GM23338 (cell line): ENCODE measurements at regions not wholly inside any gene's neighbourhood (a gene's known extent, or its start where the extent isn't known, plus 50 kb on each side); places are given as distances from the start of the nearest gene placed in this dataset.

Experiments used
- ATAC-seq: fragments of 200-7000 bp; cut with Tn5 transposase; 3 replicates; pipeline ENCODE4 v1.9.1; 2020
- DNase-seq: peaks from one replicate; pipeline ENCODE4 v3.0.0-alpha.2; 2015; ENCODE audit warnings: low spot score
- H2AFZ ChIP-seq: fragments of 200-600 bp; sonication (generic); 2 replicates; pipeline ENCODE4 v1.8.0; 2016; ENCODE audit warnings: antibody characterized with exemption, mild to moderate bottlenecking, moderate library complexity
- H3F3A ChIP-seq: fragments of 200-600 bp; sonication (generic); replicated peaks from 2 replicates; pipeline ENCODE4 v1.8.0; 2017; ENCODE audit warnings: antibody characterized with exemption, mixed run types, low read depth
- H3K27ac ChIP-seq: fragments of 200-600 bp; sonication (generic); 2 replicates; pipeline ENCODE4 v1.6.1; 2016; ENCODE audit warnings: low read depth
- H3K27me3 ChIP-seq: fragments of 200-600 bp; sonication (generic); 2 replicates; pipeline ENCODE4 v1.8.0; 2016; ENCODE audit warnings: mild to moderate bottlenecking, mixed run types, moderate library complexity; ENCODE audit not compliant: insufficient read depth
- H3K36me3 ChIP-seq: fragments of 200-600 bp; sonication (generic); 2 replicates; pipeline ENCODE4 v1.8.0; 2016; ENCODE audit warnings: mild to moderate bottlenecking; ENCODE audit not compliant: insufficient read depth
- H3K4me1 ChIP-seq: fragments of 200-600 bp; sonication (generic); 2 replicates; pipeline ENCODE4 v1.8.0; 2016; ENCODE audit warnings: mild to moderate bottlenecking, moderate library complexity; ENCODE audit not compliant: insufficient read depth
- H3K4me2 ChIP-seq: fragments of 200-600 bp; sonication (generic); 2 replicates; pipeline ENCODE4 v1.7.1; 2017; ENCODE audit warnings: mixed run types
- H3K4me3 ChIP-seq: fragments of 200-600 bp; sonication (generic); 2 replicates; pipeline ENCODE4 v1.6.1; 2016; ENCODE audit warnings: mixed run types
- H3K79me2 ChIP-seq: fragments of 200-600 bp; sonication (generic); replicated peaks from 2 replicates; pipeline ENCODE4 v1.8.0; 2017; ENCODE audit warnings: mild to moderate bottlenecking; ENCODE audit not compliant: insufficient read depth
- H3K9me2 ChIP-seq: fragments of 200-600 bp; sonication (generic); 2 replicates; pipeline ENCODE4 v1.8.0; 2017; ENCODE audit not compliant: insufficient read depth
- H4K20me1 ChIP-seq: fragments of 200-600 bp; sonication (generic); replicated peaks from 2 replicates; pipeline ENCODE4 v1.8.0; 2017; ENCODE audit warnings: mild to moderate bottlenecking; ENCODE audit not compliant: insufficient read depth
- H3K27ac Mint-ChIP-seq: 2 replicates; pipeline ENCODE4 v1.8.0; 2020; ENCODE audit warnings: inconsistent platforms, mild to moderate bottlenecking, moderate library complexity, mixed read lengths
- H3K27me3 Mint-ChIP-seq: 3 replicates; pipeline ENCODE4 v1.8.0; 2022; ENCODE audit warnings: low read depth, mild to moderate bottlenecking, moderate library complexity, mixed read lengths, inconsistent platforms; ENCODE audit not compliant: insufficient read depth, poor library complexity
- H3K36me3 Mint-ChIP-seq: 3 replicates; pipeline ENCODE4 v1.8.0; 2021; ENCODE audit warnings: low read depth, mild to moderate bottlenecking, inconsistent platforms, moderate library complexity, mixed read lengths
- H3K4me1 Mint-ChIP-seq: 3 replicates; pipeline ENCODE4 v1.8.0; 2020; ENCODE audit warnings: mild to moderate bottlenecking, inconsistent platforms, mixed read lengths
- H3K4me3 Mint-ChIP-seq: 3 replicates; pipeline ENCODE4 v1.8.0; 2021; ENCODE audit warnings: moderate library complexity, mild to moderate bottlenecking, inconsistent platforms, mixed read lengths
- H3K9me3 Mint-ChIP-seq: 3 replicates; pipeline ENCODE4 v1.8.0; 2020; ENCODE audit warnings: moderate library complexity, mild to moderate bottlenecking, inconsistent platforms, mixed read lengths
- CREB1 ChIP-seq: fragments of 250-450 bp; sonication (Bioruptor Pico); IDR thresholded peaks from 2 replicates; pipeline ENCODE4 v1.5.0; 2020; ENCODE audit warnings: low read depth, mild to moderate bottlenecking, moderate library complexity
- CTCF ChIP-seq, 2 experiments: fragments of 200-600 bp in 1 of 2; sonication (generic) in 1 of 2; conservative IDR thresholded peaks; 2 replicates each; pipeline versions ENCODE4 v1.5.1 to v1.6.1; 2016 to 2017; ENCODE audit warnings: antibody characterized with exemption in 2 of 2, low read depth in 2 of 2, mild to moderate bottlenecking in 2 of 2, moderate library complexity in 1 of 2
- ETS1 ChIP-seq: IDR thresholded peaks from 2 replicates; pipeline ENCODE4 v1.6.1; 2016; ENCODE audit warnings: antibody characterized with exemption
- EZH2 ChIP-seq: fragments of 200-600 bp; sonication (generic); IDR thresholded peaks from one replicate; pipeline ENCODE4 v1.8.0; 2017; ENCODE audit warnings: antibody characterized with exemption, mild to moderate bottlenecking, low read depth; ENCODE audit not compliant: unreplicated experiment
- JUNB ChIP-seq: IDR thresholded peaks from one replicate; pipeline ENCODE4 v1.6.1; 2016; ENCODE audit warnings: antibody characterized with exemption; ENCODE audit not compliant: unreplicated experiment
- NANOG ChIP-seq: IDR thresholded peaks from 2 replicates; pipeline ENCODE4 v1.6.1; 2016; ENCODE audit warnings: antibody characterized with exemption, borderline replicate concordance
- POLR2AphosphoS5 ChIP-seq: IDR thresholded peaks from 2 replicates; pipeline ENCODE4 v1.6.1; 2016; ENCODE audit warnings: antibody characterized with exemption, low read depth
- REST ChIP-seq: IDR thresholded peaks from one replicate; pipeline ENCODE4 v1.6.1; 2018; ENCODE audit warnings: antibody characterized with exemption; ENCODE audit not compliant: unreplicated experiment
- STAT1 ChIP-seq: IDR thresholded peaks from one replicate; pipeline ENCODE4 v1.6.1; 2016; ENCODE audit warnings: antibody characterized with exemption; ENCODE audit not compliant: unreplicated experiment
- ZNF114 ChIP-seq: fragments of 250-450 bp; sonication (Bioruptor Pico); IDR thresholded peaks from 2 replicates; pipeline ENCODE4 v1.5.0; 2020; ENCODE audit warnings: mild to moderate bottlenecking, moderate library complexity
- ZNF331 ChIP-seq: fragments of 250-450 bp; sonication (Bioruptor Pico); IDR thresholded peaks from 2 replicates; pipeline ENCODE4 v1.5.0; 2020; ENCODE audit warnings: low read depth, mild to moderate bottlenecking, moderate library complexity
- ZNF462 ChIP-seq: fragments of 250-450 bp; sonication (Bioruptor Pico); IDR thresholded peaks from 2 replicates; pipeline ENCODE4 v1.5.0; 2020; ENCODE audit warnings: mild to moderate bottlenecking, moderate library complexity

GRCh38 chr10:4736608-4737007 lies 89.4 kb upstream of the AKR1E2 start (continued):
- TF ChIP-seq ETS1 (no peak), EZH2 (no peak), CREB1 (CRISPR knock-in tag) (no peak), POLR2AphosphoS5 (no peak), NANOG (no peak), STAT1 (no peak), ZNF114 (no peak), JUNB (no peak)

GRCh38 chr10:4736183-4736582 lies 89.8 kb upstream of the AKR1E2 start:
- Mint-ChIP-seq H3K36me3 (no peaks in the 10 kb centered on the region), H3K4me3 (no peak overlapping the region), H3K4me1 (peaks cover 5% of the 10 kb centered on the region; the same call in 2 of the 3 replicates), H3K27ac (no peak overlapping the region), H3K27me3 (no peaks in the 10 kb centered on the region), H3K9me3 (no peaks in the 10 kb centered on the region)
- no peak overlapping the region for H2AFZ ChIP-seq
- H3K27me3 ChIP-seq, result no peaks in the 10 kb centered on the region
- no peaks in the 10 kb centered on the region for H3K4me1 ChIP-seq
- no peak for DNase-seq
- H4K20me1 ChIP-seq, result no peaks in the 10 kb centered on the region
- no peaks in the 10 kb centered on the region for H3F3A ChIP-seq
- no peaks in the 10 kb centered on the region for H3K9me2 ChIP-seq
- H3K4me2 ChIP-seq, result no peak overlapping the region
- H3K36me3 ChIP-seq, result no peaks in the 10 kb centered on the region
- no peak overlapping the region for H3K4me3 ChIP-seq
- H3K79me2 ChIP-seq, result no peaks in the 10 kb centered on the region
- ATAC-seq, result no peak
- no peak overlapping the region for H3K27ac ChIP-seq
- TF ChIP-seq EZH2 (no peak), ZNF462 (no peak), REST (no peak), CTCF (conservative IDR thresholded peaks at IDR 0.05; ENCODE audit: low read depth in 2 of 2) (no peak), ZNF114 (no peak), JUNB (no peak), CREB1 (CRISPR knock-in tag) (no peak), NANOG (no peak), ZNF331 (CRISPR knock-in tag) (no peak), ETS1 (no peak)
